GM12891 (cell line): ENCODE measurements at regions not wholly inside any gene's neighbourhood (a gene's known extent, or its start where the extent isn't known, plus 50 kb on each side); places are given as distances from the start of the nearest gene placed in this dataset.
A peak's percentile ranks its signal among the peaks of the same experiment; 100 is the strongest.

ENCODE experiments used
- DNase-seq: peaks from one replicate; pipeline ENCODE4 v3.0.0; 2011; ENCODE audit warnings: low spot score; ENCODE audit not compliant: insufficient read length
- FAIRE-seq: peaks from 2 replicates; lab custom pipeline; 2011; peaks lifted over from hg19 to GRCh38; lab: Jason Lieb, UNC
- PAX5 ChIP-seq: IDR thresholded peaks from 2 replicates; pipeline ENCODE4 v1.6.1; 2011; ENCODE audit warnings: low read length, moderate library complexity, mild to moderate bottlenecking; ENCODE audit not compliant: insufficient read depth, severe bottlenecking
- POLR2A ChIP-seq: IDR thresholded peaks from 2 replicates; pipeline ENCODE4 v1.6.1; 2011; ENCODE audit warnings: low read depth, low read length, control low read depth
- POLR2AphosphoS5 ChIP-seq: IDR thresholded peaks from 2 replicates; pipeline ENCODE4 v1.6.1; 2011; ENCODE audit warnings: low read depth, low read length, control low read depth
- POU2F2 ChIP-seq: IDR thresholded peaks from 2 replicates; pipeline ENCODE4 v1.6.1; 2011; ENCODE audit warnings: low read depth, mild to moderate bottlenecking, control low read depth, low read length, moderate library complexity
- SPI1 ChIP-seq: IDR thresholded peaks from 2 replicates; pipeline ENCODE4 v1.6.1; 2011; ENCODE audit warnings: low read depth, low read length, control low read depth
- TAF1 ChIP-seq: IDR thresholded peaks from 2 replicates; pipeline ENCODE4 v1.6.1; 2011; ENCODE audit warnings: low read depth, low read length, control low read depth

DNA sequence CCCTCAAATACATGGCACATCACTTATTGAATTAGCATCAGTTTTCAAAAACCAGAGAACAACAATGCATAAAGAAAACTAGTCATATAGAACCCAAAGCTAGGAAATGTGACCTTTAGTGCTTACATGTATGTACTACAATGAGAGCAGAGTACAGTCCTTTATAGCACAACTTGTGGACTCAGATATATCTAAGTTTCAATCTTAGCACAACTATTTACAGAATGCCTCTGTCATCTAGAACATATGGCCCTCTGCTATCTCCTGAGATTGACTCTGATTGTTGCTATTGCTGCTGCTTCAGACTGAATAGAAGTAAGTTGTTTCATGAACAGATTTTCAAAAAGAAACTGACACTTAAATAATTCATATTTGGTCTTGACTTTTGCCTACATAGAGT lies 1536.2 kb downstream of the EFNA5 start:
- DNase-seq (no peak), FAIRE-seq (no peak)
- TF ChIP-seq PAX5 = no peak
- TF ChIP-seq POU2F2 = no peak
- no peak for TF ChIP-seq SPI1
- TF ChIP-seq TAF1 = no peak
- TF ChIP-seq POLR2A = no peak
- TF ChIP-seq POLR2AphosphoS5 = no peak

GRCh38 chr5:106127985-106128384 lies 1542.8 kb downstream of the EFNA5 start:
- no peak for FAIRE-seq
- TF ChIP-seq POLR2A = no peak
- no peak for TF ChIP-seq TAF1
- no peak for TF ChIP-seq POU2F2
- TF ChIP-seq SPI1 = no peak
- TF ChIP-seq POLR2AphosphoS5 = no peak
- no peak for TF ChIP-seq PAX5
- DNase-seq = no peak

DNA sequence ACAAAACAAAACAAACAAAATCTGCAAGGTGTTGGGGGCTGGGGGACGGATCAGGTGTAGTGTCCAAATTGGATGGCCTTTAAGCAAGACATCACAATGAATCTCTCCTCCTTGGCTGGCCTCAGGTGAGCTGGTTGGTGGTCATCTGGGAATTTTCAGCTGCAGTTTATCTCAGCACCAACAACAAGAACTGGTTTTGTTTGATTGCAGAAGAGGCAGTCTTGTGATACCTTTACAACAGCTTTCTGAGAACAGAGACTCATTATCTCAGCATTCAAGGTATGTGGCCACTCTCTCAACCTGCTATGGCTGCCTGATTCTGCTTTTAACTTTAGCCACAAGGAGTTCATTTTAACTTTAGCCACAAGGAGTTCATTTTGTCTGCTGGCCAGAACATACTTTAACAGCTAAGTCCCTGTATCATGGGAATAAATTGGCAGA lies 1543.4 kb downstream of the EFNA5 start:
- no peak for FAIRE-seq
- TF ChIP-seq PAX5 (no peak), POLR2AphosphoS5 (no peak), POLR2A (no peak), TAF1 (no peak), SPI1 (no peak), POU2F2 (no peak)

DNA sequence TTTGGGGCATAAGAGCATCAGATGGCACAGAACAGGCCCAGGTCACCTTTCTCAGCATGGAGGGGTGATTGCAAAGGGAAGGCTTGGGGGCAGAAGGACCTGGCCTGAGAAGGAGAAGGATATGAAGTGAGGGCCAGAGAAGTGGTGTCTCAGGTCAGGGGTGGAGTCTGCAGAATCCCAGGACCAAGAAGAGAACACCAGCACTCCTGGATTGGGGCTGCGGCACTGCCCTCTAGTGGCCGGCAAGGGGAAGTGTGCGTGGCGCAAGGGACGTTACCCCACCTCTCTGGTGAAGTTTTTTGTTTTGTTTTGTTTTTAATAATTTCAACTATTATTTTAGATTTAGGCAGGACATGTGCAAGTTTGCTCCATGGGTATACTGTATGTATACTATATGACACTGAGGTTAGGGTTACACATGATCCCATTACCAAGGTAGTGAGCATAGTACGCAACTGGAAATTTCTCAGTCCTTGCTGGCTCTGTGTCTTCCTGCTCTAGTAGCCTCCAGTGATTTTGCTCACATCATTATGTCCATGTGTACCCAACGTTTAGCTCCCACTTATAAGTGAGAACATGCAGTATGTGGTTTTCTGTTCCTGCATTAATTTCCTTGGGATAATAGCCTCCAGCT lies 1548.6 kb downstream of the EFNA5 start:
- DNase-seq (peak; percentile 25), FAIRE-seq (peak; percentile 48)
- TF ChIP-seq POLR2A = no peak
- TF ChIP-seq PAX5 = no peak
- TF ChIP-seq POU2F2 = no peak
- no peak for TF ChIP-seq SPI1
- TF ChIP-seq TAF1 = no peak
- no peak for TF ChIP-seq POLR2AphosphoS5

More for the DNA sequence above, 1543.4 kb downstream of the EFNA5 start:
- no peak for DNase-seq

- DNase-seq (no peak), FAIRE-seq (no peak)
- TF ChIP-seq POLR2AphosphoS5 (no peak), SPI1 (no peak), TAF1 (no peak), POLR2A (no peak), POU2F2 (no peak), PAX5 (no peak)
These were observed 1554.1 kb downstream of the EFNA5 start for GRCh38 chr5:106116682-106117081.

DNA sequence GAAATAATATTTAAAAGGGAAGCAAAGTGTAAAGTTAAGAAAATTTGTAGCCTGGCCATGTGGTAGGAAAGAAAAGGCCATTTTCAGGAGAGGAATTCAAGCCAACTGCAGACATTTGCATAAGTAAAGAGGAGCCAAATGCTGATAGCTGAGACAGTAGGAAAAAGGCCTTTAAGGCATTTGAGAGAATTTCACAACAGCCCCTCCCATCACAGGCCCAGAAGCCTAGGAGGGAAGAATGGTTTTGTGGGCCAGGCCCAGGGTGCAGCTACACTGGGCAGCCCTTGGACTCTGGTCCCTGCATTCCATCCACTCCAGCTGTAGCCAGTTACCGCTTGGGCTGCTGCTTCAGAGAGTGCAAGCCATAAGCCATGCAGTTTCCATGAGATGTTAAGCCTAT lies 1556.8 kb downstream of the EFNA5 start:
- no peak for DNase-seq
- no peak for TF ChIP-seq PAX5
- TF ChIP-seq TAF1 = no peak
- no peak for TF ChIP-seq POU2F2
- no peak for TF ChIP-seq POLR2AphosphoS5
- no peak for TF ChIP-seq SPI1
- no peak for TF ChIP-seq POLR2A
- no peak for FAIRE-seq

- no peak for FAIRE-seq
- DNase-seq = no peak
- TF ChIP-seq POLR2AphosphoS5 (no peak), TAF1 (no peak), POU2F2 (no peak), SPI1 (no peak), POLR2A (no peak), PAX5 (no peak)
These were observed 1564.4 kb downstream of the EFNA5 start for GRCh38 chr5:106106384-106106783.

DNA sequence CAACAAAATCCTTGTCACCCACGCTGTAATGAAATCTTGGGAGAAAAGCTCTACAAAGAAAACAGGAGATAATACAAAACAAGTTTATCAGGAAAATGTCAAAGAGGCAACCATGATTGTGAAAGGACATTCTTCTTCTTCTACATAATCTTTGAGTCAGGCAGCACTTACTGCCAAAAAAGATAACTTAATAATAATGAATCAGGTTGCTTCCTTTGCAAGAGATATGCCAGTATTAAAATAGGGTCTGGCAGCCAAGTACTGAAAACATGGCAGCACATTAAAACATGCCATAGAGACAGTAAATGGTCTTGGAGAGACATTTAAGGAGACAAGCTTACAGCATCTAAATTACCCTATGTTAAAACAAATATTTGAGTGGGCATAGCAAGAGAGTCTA lies 1573.4 kb downstream of the EFNA5 start:
- DNase-seq (no peak), FAIRE-seq (no peak)
- TF ChIP-seq PAX5 = no peak
- TF ChIP-seq TAF1 = no peak
- no peak for TF ChIP-seq POLR2A
- no peak for TF ChIP-seq POLR2AphosphoS5
- no peak for TF ChIP-seq SPI1
- TF ChIP-seq POU2F2 = no peak

DNA sequence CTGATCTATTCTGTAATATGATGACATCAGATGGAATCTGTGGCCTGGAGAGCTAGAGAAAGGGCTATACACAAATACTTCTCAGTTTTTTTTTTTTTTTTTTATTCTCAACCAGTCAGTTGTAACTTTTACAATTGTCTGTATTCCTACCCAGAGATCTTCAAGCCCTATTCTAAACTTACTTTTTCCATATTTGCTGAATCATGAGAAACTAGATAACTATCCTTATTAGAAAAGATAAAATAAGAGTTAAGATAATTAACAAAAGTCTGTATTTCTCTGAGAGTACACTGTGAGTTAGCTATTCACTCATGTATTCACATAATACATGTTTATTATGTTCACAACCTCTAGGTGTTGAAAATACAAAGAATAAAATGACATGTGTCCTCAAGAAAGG lies 1575.9 kb downstream of the EFNA5 start:
- DNase-seq (no peak), FAIRE-seq (no peak)
- no peak for TF ChIP-seq PAX5
- TF ChIP-seq POU2F2 = no peak
- TF ChIP-seq TAF1 = no peak
- no peak for TF ChIP-seq POLR2AphosphoS5
- TF ChIP-seq SPI1 = no peak
- no peak for TF ChIP-seq POLR2A

DNA sequence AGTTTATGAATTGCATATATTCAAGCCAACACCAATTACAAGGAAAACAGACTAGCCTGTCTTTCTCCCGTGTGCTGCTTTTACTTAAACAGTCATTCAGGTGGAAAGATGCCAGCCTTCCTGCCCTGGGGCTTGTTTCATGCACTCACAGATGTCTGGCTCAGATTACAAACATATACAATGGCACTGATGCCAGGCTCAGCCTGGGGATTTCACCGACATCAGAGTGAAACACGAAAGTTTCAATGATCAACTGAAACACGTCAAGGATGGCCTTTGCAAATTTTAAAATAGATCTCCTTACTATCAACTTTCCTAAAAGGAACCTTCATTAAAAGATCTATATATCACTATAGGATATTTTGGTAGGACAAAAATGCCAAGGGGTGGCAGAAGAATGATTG lies 1576.5 kb downstream of the EFNA5 start:
- no peak for FAIRE-seq
- DNase-seq = no peak
- no peak for TF ChIP-seq POLR2AphosphoS5
- no peak for TF ChIP-seq SPI1
- TF ChIP-seq POLR2A = no peak
- TF ChIP-seq POU2F2 = no peak
- no peak for TF ChIP-seq PAX5
- no peak for TF ChIP-seq TAF1

- TF ChIP-seq TAF1 = no peak
- no peak for TF ChIP-seq POU2F2
- TF ChIP-seq SPI1 = no peak
- TF ChIP-seq POLR2A = no peak
- no peak for TF ChIP-seq PAX5
- TF ChIP-seq POLR2AphosphoS5 = no peak
- no peak for FAIRE-seq
- no peak for DNase-seq
These were observed 1577.6 kb downstream of the EFNA5 start for GRCh38 chr5:106093134-106093533.
